SK-N-SH (cell line): ENCODE measurements at regions not wholly inside any gene's neighbourhood (a gene's known extent, or its start where the extent isn't known, plus 50 kb on each side); places are given as distances from the start of the nearest gene placed in this dataset.

Experiments used
- CTCF ChIA-PET: fragments of 300-600, 350-600 bp; formaldehyde crosslinking; extraction: SDS; loops from one replicate; lab custom pipeline; 2021; lab: Yijun Ruan, JAX
- POLR2A ChIA-PET: fragments of 350-600 bp; sonication (Branson Sonifier 250); formaldehyde crosslinking; extraction: SDS; loops from one replicate; lab custom pipeline; 2020; ENCODE audit warnings: antibody characterized with exemption, inconsistent platforms; lab: Yijun Ruan, JAX
- DNase-seq: peaks from one replicate; pipeline ENCODE4 v3.0.0; 2012
- H2AFZ ChIP-seq: fragments of 200-600 bp; sonication (generic); 2 replicates; pipeline ENCODE4 v1.8.1; 2016; ENCODE audit warnings: antibody characterized with exemption, mild to moderate bottlenecking, low read depth
- H3F3A ChIP-seq: fragments of 200-600 bp; sonication (generic); replicated peaks from 2 replicates; pipeline ENCODE3; 2016; ENCODE audit warnings: antibody characterized with exemption, mild to moderate bottlenecking; ENCODE audit not compliant: insufficient read depth
- H3K27ac ChIP-seq, 2 experiments: fragments of 200-500 bp in 1 of 2; fragments of 200-600 bp in 1 of 2; sonication (Bioruptor generic) in 1 of 2; sonication (generic), shearing (Covaris generic) in 1 of 2; 2 replicates each; pipeline versions ENCODE4 v1.5.1 to v1.6.1; 2014 to 2016; ENCODE audit warnings: low read depth in 2 of 2, inconsistent platforms in 1 of 2, low read length in 1 of 2, mild to moderate bottlenecking in 1 of 2, mixed read lengths in 1 of 2
- H3K27me3 ChIP-seq: fragments of 200-600 bp; sonication (generic), shearing (Covaris generic); 2 replicates; pipeline ENCODE4 v1.6.1; 2016; ENCODE audit warnings: mixed run types; ENCODE audit not compliant: insufficient read depth
- H3K36me3 ChIP-seq, 2 experiments: fragments of 200-500 bp in 1 of 2; fragments of 200-600 bp in 1 of 2; sonication (Bioruptor generic) in 1 of 2; sonication (generic) in 1 of 2; replicated peaks in 1 of 2; 2 replicates each; pipeline versions ENCODE3 to v1.5.1; 2014 to 2016; ENCODE audit warnings: low read length in 1 of 2, mild to moderate bottlenecking in 1 of 2; ENCODE audit not compliant: insufficient read depth in 2 of 2, control insufficient read depth in 1 of 2
- H3K4me1 ChIP-seq, 2 experiments: fragments of 200-500 bp in 1 of 2; fragments of 200-600 bp in 1 of 2; sonication (Bioruptor generic) in 1 of 2; sonication (generic), shearing (Covaris generic) in 1 of 2; 2 replicates each; pipeline versions ENCODE4 v1.5.1 to v1.6.1; 2014 to 2016; ENCODE audit warnings: low read depth in 1 of 2, low read length in 1 of 2, mixed run types in 1 of 2; ENCODE audit not compliant: insufficient read depth in 2 of 2, control insufficient read depth in 1 of 2
- H3K4me2 ChIP-seq: fragments of 200-600 bp; sonication (generic), shearing (Covaris generic); 2 replicates; pipeline ENCODE4 v1.6.1; 2017; ENCODE audit warnings: mixed run types
- H3K4me3 ChIP-seq, 2 experiments: fragments of 200-500 bp in 1 of 2; fragments of 200-600 bp in 1 of 2; sonication (Bioruptor generic) in 1 of 2; sonication (generic), shearing (Covaris generic) in 1 of 2; 2 replicates each; pipeline versions ENCODE4 v1.5.1 to v1.8.1; 2014 to 2016; ENCODE audit warnings: low read depth in 2 of 2, inconsistent platforms in 1 of 2, low read length in 1 of 2, mild to moderate bottlenecking in 1 of 2, mixed read lengths in 1 of 2, moderate library complexity in 1 of 2
- H3K79me2 ChIP-seq: fragments of 200-600 bp; sonication (generic); 2 replicates; pipeline ENCODE4 v1.8.1; 2017; ENCODE audit warnings: mild to moderate bottlenecking; ENCODE audit not compliant: insufficient read depth
- H3K9ac ChIP-seq: fragments of 200-600 bp; sonication (generic); 2 replicates; pipeline ENCODE4 v1.6.1; 2017; ENCODE audit warnings: mixed run types
- H3K9me2 ChIP-seq: fragments of 200-600 bp; sonication (generic); 2 replicates; pipeline ENCODE4 v1.6.1; 2017; ENCODE audit warnings: mixed run types
- H3K9me3 ChIP-seq: fragments of 200-600 bp; sonication (generic); 2 replicates; pipeline ENCODE4 v1.6.1; 2017; ENCODE audit warnings: mixed run types, mild to moderate bottlenecking, moderate library complexity
- H4K20me1 ChIP-seq: fragments of 200-600 bp; sonication (generic); 2 replicates; pipeline ENCODE4 v1.6.1; 2017; ENCODE audit warnings: mild to moderate bottlenecking, mixed run types; ENCODE audit not compliant: insufficient read depth
- FOSL2 ChIP-seq: IDR thresholded peaks from 2 replicates; pipeline ENCODE4 v1.4.0; 2012; ENCODE audit warnings: low read depth, mild to moderate bottlenecking, moderate library complexity, borderline replicate concordance
- FOXJ3 ChIP-seq: sonication (generic); formaldehyde crosslinking; IDR thresholded peaks from 2 replicates; pipeline ENCODE4 v1.5.1; 2020; ENCODE audit warnings: mild to moderate bottlenecking, missing genetic modification reagents
- FOXM1 ChIP-seq: IDR thresholded peaks from 2 replicates; pipeline ENCODE4 v1.4.0; 2012; ENCODE audit warnings: low read depth, mild to moderate bottlenecking
- MEF2A ChIP-seq: IDR thresholded peaks from 2 replicates; pipeline ENCODE4 v1.4.0; 2012; ENCODE audit warnings: low read depth, borderline replicate concordance
- NFIC ChIP-seq: IDR thresholded peaks from 2 replicates; pipeline ENCODE4 v1.4.0; 2012; ENCODE audit warnings: borderline replicate concordance
- PBX3 ChIP-seq: IDR thresholded peaks from 2 replicates; pipeline ENCODE4; 2012
- RCOR1 ChIP-seq: fragments of 150-350 bp; IDR thresholded peaks from 2 replicates; pipeline ENCODE4 v1.6.1; 2017; ENCODE audit warnings: antibody characterized with exemption, low read length
- SIN3A ChIP-seq: IDR thresholded peaks from 2 replicates; pipeline ENCODE4 v1.6.1; 2012; ENCODE audit warnings: low read depth, mild to moderate bottlenecking, low read length, moderate library complexity, borderline replicate concordance
- TCF12 ChIP-seq: IDR thresholded peaks from 2 replicates; pipeline ENCODE4 v1.4.0; 2012
- TEAD4 ChIP-seq: IDR thresholded peaks from 2 replicates; pipeline ENCODE4 v1.4.0; 2012; ENCODE audit warnings: mild to moderate bottlenecking, borderline replicate concordance; ENCODE audit not compliant: insufficient read depth
- USF2 ChIP-seq: fragments of 150-350 bp; IDR thresholded peaks from 2 replicates; pipeline ENCODE4 v1.6.1; 2017; ENCODE audit warnings: antibody characterized with exemption, low read length, low read depth, borderline replicate concordance
- ZBTB33 ChIP-seq: IDR thresholded peaks from 2 replicates; pipeline ENCODE4 v1.4.0; 2012; ENCODE audit warnings: low read depth, borderline replicate concordance
- WGBS: methylation state at CpG from one replicate; pipeline ENCODE4 v1.1.6; 2017; ENCODE audit warnings: low lambda C conversion rate; 5-methylcytosine and 5-hydroxymethylcytosine counted together

- Histone ChIP-seq H4K20me1 (no peaks in the 10 kb centered on the region), H3K9ac (no peak overlapping the region), H3K4me2 (no peak overlapping the region), H3K36me3 (no peaks in the 10 kb centered on the region), H3K79me2 (no peaks in the 10 kb centered on the region), H3K9me2 (no peaks in the 10 kb centered on the region), H3K27me3 (no peaks in the 10 kb centered on the region), H3K27ac (no peak overlapping the region), H3K4me3 (no peak overlapping the region), H3K4me1 (peaks cover 0 to 29% of the 10 kb centered on the region in 2 experiments; a peak in 1 of 4 replicates), H3K9me3 (no peaks in the 10 kb centered on the region), H2AFZ (no peak overlapping the region), H3F3A (no peaks in the 10 kb centered on the region)
- CTCF ChIA-PET = interaction anchor here (1.1 kb wide), 1 partner anchor 166 kb away, joined by 4 read pairs; no protein-coding TSS in a partner anchor
- POLR2A ChIA-PET = no interaction called here
- 50% methylated on average over 15 of the region's 15 CpGs for WGBS
- no peak for DNase-seq
- TF ChIP-seq FOSL2 (no peak), RCOR1 (no peak), FOXM1 (no peak), ZBTB33 (no peak)
Observed at GRCh38 chr20:48453477-48454093, 374.2 kb downstream of the PREX1 start.

GRCh38 chr20:48451401-48451800, 376.4 kb downstream of the PREX1 start:
- WGBS = 52% methylated on average over 5 of the region's 6 CpGs
- POLR2A ChIA-PET = no interaction called here

More at GRCh38 chr20:48451401-48451800, 376.4 kb downstream of the PREX1 start:
- CTCF ChIA-PET = no interaction called here
- Histone ChIP-seq H3K9me3 (no peaks in the 10 kb centered on the region), H3K27me3 (no peaks in the 10 kb centered on the region), H3K9me2 (no peaks in the 10 kb centered on the region), H3K9ac (no peak overlapping the region), H3K36me3 (no peaks in the 10 kb centered on the region), H3F3A (no peaks in the 10 kb centered on the region), H2AFZ (no peak overlapping the region), H3K4me1 (peaks cover 0 to 24% of the 10 kb centered on the region in 2 experiments; a peak in 1 of 4 replicates), H3K27ac (no peak overlapping the region), H3K4me2 (no peak overlapping the region), H3K4me3 (no peak overlapping the region), H3K79me2 (no peaks in the 10 kb centered on the region), H4K20me1 (no peaks in the 10 kb centered on the region)
- TF ChIP-seq TCF12 = no peak
- no peak for TF ChIP-seq TEAD4
- no peak for TF ChIP-seq FOXM1
- no peak for TF ChIP-seq MEF2A
- TF ChIP-seq PBX3 = no peak
- no peak for TF ChIP-seq USF2
- TF ChIP-seq FOXJ3 (CRISPR knock-in tag) = no peak
- no peak for TF ChIP-seq SIN3A
- no peak for TF ChIP-seq NFIC
- DNase-seq = no peak
